GM23338 (cell line): ENCODE measurements at regions not wholly inside any gene's neighbourhood (a gene's known extent, or its start where the extent isn't known, plus 50 kb on each side); places are given as distances from the start of the nearest gene placed in this dataset.

Experiments used
- ATAC-seq: fragments of 200-7000 bp; cut with Tn5 transposase; 3 replicates; pipeline ENCODE4 v1.9.1; 2020
- DNase-seq: peaks from one replicate; pipeline ENCODE4 v3.0.0-alpha.2; 2015; ENCODE audit warnings: low spot score
- H2AFZ ChIP-seq: fragments of 200-600 bp; sonication (generic); 2 replicates; pipeline ENCODE4 v1.8.0; 2016; ENCODE audit warnings: antibody characterized with exemption, mild to moderate bottlenecking, moderate library complexity
- H3F3A ChIP-seq: fragments of 200-600 bp; sonication (generic); replicated peaks from 2 replicates; pipeline ENCODE4 v1.8.0; 2017; ENCODE audit warnings: antibody characterized with exemption, mixed run types, low read depth
- H3K27ac ChIP-seq: fragments of 200-600 bp; sonication (generic); 2 replicates; pipeline ENCODE4 v1.6.1; 2016; ENCODE audit warnings: low read depth
- H3K27me3 ChIP-seq: fragments of 200-600 bp; sonication (generic); 2 replicates; pipeline ENCODE4 v1.8.0; 2016; ENCODE audit warnings: mild to moderate bottlenecking, mixed run types, moderate library complexity; ENCODE audit not compliant: insufficient read depth
- H3K36me3 ChIP-seq: fragments of 200-600 bp; sonication (generic); 2 replicates; pipeline ENCODE4 v1.8.0; 2016; ENCODE audit warnings: mild to moderate bottlenecking; ENCODE audit not compliant: insufficient read depth
- H3K4me1 ChIP-seq: fragments of 200-600 bp; sonication (generic); 2 replicates; pipeline ENCODE4 v1.8.0; 2016; ENCODE audit warnings: mild to moderate bottlenecking, moderate library complexity; ENCODE audit not compliant: insufficient read depth
- H3K4me2 ChIP-seq: fragments of 200-600 bp; sonication (generic); 2 replicates; pipeline ENCODE4 v1.7.1; 2017; ENCODE audit warnings: mixed run types
- H3K4me3 ChIP-seq: fragments of 200-600 bp; sonication (generic); 2 replicates; pipeline ENCODE4 v1.6.1; 2016; ENCODE audit warnings: mixed run types
- H3K79me2 ChIP-seq: fragments of 200-600 bp; sonication (generic); replicated peaks from 2 replicates; pipeline ENCODE4 v1.8.0; 2017; ENCODE audit warnings: mild to moderate bottlenecking; ENCODE audit not compliant: insufficient read depth
- H3K9me2 ChIP-seq: fragments of 200-600 bp; sonication (generic); 2 replicates; pipeline ENCODE4 v1.8.0; 2017; ENCODE audit not compliant: insufficient read depth
- H4K20me1 ChIP-seq: fragments of 200-600 bp; sonication (generic); replicated peaks from 2 replicates; pipeline ENCODE4 v1.8.0; 2017; ENCODE audit warnings: mild to moderate bottlenecking; ENCODE audit not compliant: insufficient read depth
- H3K27ac Mint-ChIP-seq: 2 replicates; pipeline ENCODE4 v1.8.0; 2020; ENCODE audit warnings: inconsistent platforms, mild to moderate bottlenecking, moderate library complexity, mixed read lengths
- H3K27me3 Mint-ChIP-seq: 3 replicates; pipeline ENCODE4 v1.8.0; 2022; ENCODE audit warnings: low read depth, mild to moderate bottlenecking, moderate library complexity, mixed read lengths, inconsistent platforms; ENCODE audit not compliant: insufficient read depth, poor library complexity
- H3K36me3 Mint-ChIP-seq: 3 replicates; pipeline ENCODE4 v1.8.0; 2021; ENCODE audit warnings: low read depth, mild to moderate bottlenecking, inconsistent platforms, moderate library complexity, mixed read lengths
- H3K4me1 Mint-ChIP-seq: 3 replicates; pipeline ENCODE4 v1.8.0; 2020; ENCODE audit warnings: mild to moderate bottlenecking, inconsistent platforms, mixed read lengths
- H3K4me3 Mint-ChIP-seq: 3 replicates; pipeline ENCODE4 v1.8.0; 2021; ENCODE audit warnings: moderate library complexity, mild to moderate bottlenecking, inconsistent platforms, mixed read lengths
- H3K9me3 Mint-ChIP-seq: 3 replicates; pipeline ENCODE4 v1.8.0; 2020; ENCODE audit warnings: moderate library complexity, mild to moderate bottlenecking, inconsistent platforms, mixed read lengths
- CREB1 ChIP-seq: fragments of 250-450 bp; sonication (Bioruptor Pico); IDR thresholded peaks from 2 replicates; pipeline ENCODE4 v1.5.0; 2020; ENCODE audit warnings: low read depth, mild to moderate bottlenecking, moderate library complexity
- EZH2 ChIP-seq: fragments of 200-600 bp; sonication (generic); IDR thresholded peaks from one replicate; pipeline ENCODE4 v1.8.0; 2017; ENCODE audit warnings: antibody characterized with exemption, mild to moderate bottlenecking, low read depth; ENCODE audit not compliant: unreplicated experiment
- EZH2phosphoT487 ChIP-seq: fragments of 200-600 bp; sonication (generic); IDR thresholded peaks from one replicate; pipeline ENCODE4 v1.8.1; 2018; ENCODE audit warnings: antibody characterized with exemption; ENCODE audit not compliant: unreplicated experiment
- JUNB ChIP-seq: IDR thresholded peaks from one replicate; pipeline ENCODE4 v1.6.1; 2016; ENCODE audit warnings: antibody characterized with exemption; ENCODE audit not compliant: unreplicated experiment
- NANOG ChIP-seq: IDR thresholded peaks from 2 replicates; pipeline ENCODE4 v1.6.1; 2016; ENCODE audit warnings: antibody characterized with exemption, borderline replicate concordance
- POLR2AphosphoS5 ChIP-seq: IDR thresholded peaks from 2 replicates; pipeline ENCODE4 v1.6.1; 2016; ENCODE audit warnings: antibody characterized with exemption, low read depth
- STAT1 ChIP-seq: IDR thresholded peaks from one replicate; pipeline ENCODE4 v1.6.1; 2016; ENCODE audit warnings: antibody characterized with exemption; ENCODE audit not compliant: unreplicated experiment
- ZNF114 ChIP-seq: fragments of 250-450 bp; sonication (Bioruptor Pico); IDR thresholded peaks from 2 replicates; pipeline ENCODE4 v1.5.0; 2020; ENCODE audit warnings: mild to moderate bottlenecking, moderate library complexity
- ZNF331 ChIP-seq: fragments of 250-450 bp; sonication (Bioruptor Pico); IDR thresholded peaks from 2 replicates; pipeline ENCODE4 v1.5.0; 2020; ENCODE audit warnings: low read depth, mild to moderate bottlenecking, moderate library complexity
- TF ChIP-seq, protein P1 (sequence below), 2 experiments: fragments of 200-600 bp in 1 of 2; sonication (generic) in 1 of 2; conservative IDR thresholded peaks; 2 replicates each; pipeline versions ENCODE4 v1.5.1 to v1.6.1; 2016 to 2017; ENCODE audit warnings: antibody characterized with exemption in 2 of 2, low read depth in 2 of 2, mild to moderate bottlenecking in 2 of 2, moderate library complexity in 1 of 2
- TF ChIP-seq, protein P2 (sequence below): IDR thresholded peaks from 2 replicates; pipeline ENCODE4 v1.6.1; 2016; ENCODE audit warnings: antibody characterized with exemption
- TF ChIP-seq, protein P3 (sequence below): fragments of 250-450 bp; sonication (Bioruptor Pico); IDR thresholded peaks from 2 replicates; pipeline ENCODE4 v1.5.0; 2020; ENCODE audit warnings: mild to moderate bottlenecking, moderate library complexity
- TF ChIP-seq, protein P4 (sequence below): IDR thresholded peaks from one replicate; pipeline ENCODE4 v1.6.1; 2018; ENCODE audit warnings: antibody characterized with exemption; ENCODE audit not compliant: unreplicated experiment

DNA sequence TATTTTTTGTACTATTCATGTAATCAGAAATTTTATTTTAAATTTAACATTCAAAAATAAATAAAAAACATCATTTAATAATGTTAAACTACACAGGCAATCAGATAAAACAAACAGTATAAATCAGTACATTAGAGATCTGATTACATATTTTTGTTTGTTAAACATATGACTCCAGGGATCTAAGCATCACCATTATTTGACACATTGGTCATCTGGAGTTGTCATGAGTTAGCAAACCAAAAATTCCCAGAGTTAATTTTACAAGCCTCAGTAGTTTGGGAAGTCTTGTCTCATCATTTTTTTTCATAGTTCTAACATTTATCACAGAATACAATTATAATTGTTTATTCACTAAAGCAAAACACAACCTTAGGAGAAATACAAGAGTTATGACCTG is 770.8 kb upstream of the SLITRK6 start:
- ATAC-seq (no peak), DNase-seq (no peak)
- H4K20me1 ChIP-seq: no peaks in the 10 kb centered on the region
- no peaks in the 10 kb centered on the region for H3K27me3 ChIP-seq
- no peak overlapping the region for H2AFZ ChIP-seq
- no peaks in the 10 kb centered on the region for H3K79me2 ChIP-seq
- no peaks in the 10 kb centered on the region for H3K9me2 ChIP-seq
- Mint-ChIP-seq H3K27ac (no peak overlapping the region), H3K4me3 (no peak overlapping the region), H3K36me3 (no peaks in the 10 kb centered on the region), H3K9me3 (no peaks in the 10 kb centered on the region), H3K27me3 (no peaks in the 10 kb centered on the region), H3K4me1 (no peaks in the 10 kb centered on the region)
- no peak overlapping the region for H3K27ac ChIP-seq
- no peaks in the 10 kb centered on the region for H3F3A ChIP-seq
- H3K36me3 ChIP-seq: no peaks in the 10 kb centered on the region
- TF ChIP-seq POLR2AphosphoS5 (no peak), EZH2 (no peak), STAT1 (no peak), NANOG (no peak), ZNF331 (CRISPR knock-in tag) (no peak), ZNF114 (CRISPR knock-in tag) (no peak), EZH2phosphoT487 (no peak), JUNB (no peak), CREB1 (CRISPR knock-in tag) (no peak)
- TF ChIP-seq, protein P1, sequence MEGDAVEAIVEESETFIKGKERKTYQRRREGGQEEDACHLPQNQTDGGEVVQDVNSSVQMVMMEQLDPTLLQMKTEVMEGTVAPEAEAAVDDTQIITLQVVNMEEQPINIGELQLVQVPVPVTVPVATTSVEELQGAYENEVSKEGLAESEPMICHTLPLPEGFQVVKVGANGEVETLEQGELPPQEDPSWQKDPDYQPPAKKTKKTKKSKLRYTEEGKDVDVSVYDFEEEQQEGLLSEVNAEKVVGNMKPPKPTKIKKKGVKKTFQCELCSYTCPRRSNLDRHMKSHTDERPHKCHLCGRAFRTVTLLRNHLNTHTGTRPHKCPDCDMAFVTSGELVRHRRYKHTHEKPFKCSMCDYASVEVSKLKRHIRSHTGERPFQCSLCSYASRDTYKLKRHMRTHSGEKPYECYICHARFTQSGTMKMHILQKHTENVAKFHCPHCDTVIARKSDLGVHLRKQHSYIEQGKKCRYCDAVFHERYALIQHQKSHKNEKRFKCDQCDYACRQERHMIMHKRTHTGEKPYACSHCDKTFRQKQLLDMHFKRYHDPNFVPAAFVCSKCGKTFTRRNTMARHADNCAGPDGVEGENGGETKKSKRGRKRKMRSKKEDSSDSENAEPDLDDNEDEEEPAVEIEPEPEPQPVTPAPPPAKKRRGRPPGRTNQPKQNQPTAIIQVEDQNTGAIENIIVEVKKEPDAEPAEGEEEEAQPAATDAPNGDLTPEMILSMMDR (conservative IDR thresholded peaks at IDR 0.05; ENCODE audit: low read depth in 2 of 2): no peak
- TF ChIP-seq, protein P2, sequence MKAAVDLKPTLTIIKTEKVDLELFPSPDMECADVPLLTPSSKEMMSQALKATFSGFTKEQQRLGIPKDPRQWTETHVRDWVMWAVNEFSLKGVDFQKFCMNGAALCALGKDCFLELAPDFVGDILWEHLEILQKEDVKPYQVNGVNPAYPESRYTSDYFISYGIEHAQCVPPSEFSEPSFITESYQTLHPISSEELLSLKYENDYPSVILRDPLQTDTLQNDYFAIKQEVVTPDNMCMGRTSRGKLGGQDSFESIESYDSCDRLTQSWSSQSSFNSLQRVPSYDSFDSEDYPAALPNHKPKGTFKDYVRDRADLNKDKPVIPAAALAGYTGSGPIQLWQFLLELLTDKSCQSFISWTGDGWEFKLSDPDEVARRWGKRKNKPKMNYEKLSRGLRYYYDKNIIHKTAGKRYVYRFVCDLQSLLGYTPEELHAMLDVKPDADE: no peak
- TF ChIP-seq, protein P3, sequence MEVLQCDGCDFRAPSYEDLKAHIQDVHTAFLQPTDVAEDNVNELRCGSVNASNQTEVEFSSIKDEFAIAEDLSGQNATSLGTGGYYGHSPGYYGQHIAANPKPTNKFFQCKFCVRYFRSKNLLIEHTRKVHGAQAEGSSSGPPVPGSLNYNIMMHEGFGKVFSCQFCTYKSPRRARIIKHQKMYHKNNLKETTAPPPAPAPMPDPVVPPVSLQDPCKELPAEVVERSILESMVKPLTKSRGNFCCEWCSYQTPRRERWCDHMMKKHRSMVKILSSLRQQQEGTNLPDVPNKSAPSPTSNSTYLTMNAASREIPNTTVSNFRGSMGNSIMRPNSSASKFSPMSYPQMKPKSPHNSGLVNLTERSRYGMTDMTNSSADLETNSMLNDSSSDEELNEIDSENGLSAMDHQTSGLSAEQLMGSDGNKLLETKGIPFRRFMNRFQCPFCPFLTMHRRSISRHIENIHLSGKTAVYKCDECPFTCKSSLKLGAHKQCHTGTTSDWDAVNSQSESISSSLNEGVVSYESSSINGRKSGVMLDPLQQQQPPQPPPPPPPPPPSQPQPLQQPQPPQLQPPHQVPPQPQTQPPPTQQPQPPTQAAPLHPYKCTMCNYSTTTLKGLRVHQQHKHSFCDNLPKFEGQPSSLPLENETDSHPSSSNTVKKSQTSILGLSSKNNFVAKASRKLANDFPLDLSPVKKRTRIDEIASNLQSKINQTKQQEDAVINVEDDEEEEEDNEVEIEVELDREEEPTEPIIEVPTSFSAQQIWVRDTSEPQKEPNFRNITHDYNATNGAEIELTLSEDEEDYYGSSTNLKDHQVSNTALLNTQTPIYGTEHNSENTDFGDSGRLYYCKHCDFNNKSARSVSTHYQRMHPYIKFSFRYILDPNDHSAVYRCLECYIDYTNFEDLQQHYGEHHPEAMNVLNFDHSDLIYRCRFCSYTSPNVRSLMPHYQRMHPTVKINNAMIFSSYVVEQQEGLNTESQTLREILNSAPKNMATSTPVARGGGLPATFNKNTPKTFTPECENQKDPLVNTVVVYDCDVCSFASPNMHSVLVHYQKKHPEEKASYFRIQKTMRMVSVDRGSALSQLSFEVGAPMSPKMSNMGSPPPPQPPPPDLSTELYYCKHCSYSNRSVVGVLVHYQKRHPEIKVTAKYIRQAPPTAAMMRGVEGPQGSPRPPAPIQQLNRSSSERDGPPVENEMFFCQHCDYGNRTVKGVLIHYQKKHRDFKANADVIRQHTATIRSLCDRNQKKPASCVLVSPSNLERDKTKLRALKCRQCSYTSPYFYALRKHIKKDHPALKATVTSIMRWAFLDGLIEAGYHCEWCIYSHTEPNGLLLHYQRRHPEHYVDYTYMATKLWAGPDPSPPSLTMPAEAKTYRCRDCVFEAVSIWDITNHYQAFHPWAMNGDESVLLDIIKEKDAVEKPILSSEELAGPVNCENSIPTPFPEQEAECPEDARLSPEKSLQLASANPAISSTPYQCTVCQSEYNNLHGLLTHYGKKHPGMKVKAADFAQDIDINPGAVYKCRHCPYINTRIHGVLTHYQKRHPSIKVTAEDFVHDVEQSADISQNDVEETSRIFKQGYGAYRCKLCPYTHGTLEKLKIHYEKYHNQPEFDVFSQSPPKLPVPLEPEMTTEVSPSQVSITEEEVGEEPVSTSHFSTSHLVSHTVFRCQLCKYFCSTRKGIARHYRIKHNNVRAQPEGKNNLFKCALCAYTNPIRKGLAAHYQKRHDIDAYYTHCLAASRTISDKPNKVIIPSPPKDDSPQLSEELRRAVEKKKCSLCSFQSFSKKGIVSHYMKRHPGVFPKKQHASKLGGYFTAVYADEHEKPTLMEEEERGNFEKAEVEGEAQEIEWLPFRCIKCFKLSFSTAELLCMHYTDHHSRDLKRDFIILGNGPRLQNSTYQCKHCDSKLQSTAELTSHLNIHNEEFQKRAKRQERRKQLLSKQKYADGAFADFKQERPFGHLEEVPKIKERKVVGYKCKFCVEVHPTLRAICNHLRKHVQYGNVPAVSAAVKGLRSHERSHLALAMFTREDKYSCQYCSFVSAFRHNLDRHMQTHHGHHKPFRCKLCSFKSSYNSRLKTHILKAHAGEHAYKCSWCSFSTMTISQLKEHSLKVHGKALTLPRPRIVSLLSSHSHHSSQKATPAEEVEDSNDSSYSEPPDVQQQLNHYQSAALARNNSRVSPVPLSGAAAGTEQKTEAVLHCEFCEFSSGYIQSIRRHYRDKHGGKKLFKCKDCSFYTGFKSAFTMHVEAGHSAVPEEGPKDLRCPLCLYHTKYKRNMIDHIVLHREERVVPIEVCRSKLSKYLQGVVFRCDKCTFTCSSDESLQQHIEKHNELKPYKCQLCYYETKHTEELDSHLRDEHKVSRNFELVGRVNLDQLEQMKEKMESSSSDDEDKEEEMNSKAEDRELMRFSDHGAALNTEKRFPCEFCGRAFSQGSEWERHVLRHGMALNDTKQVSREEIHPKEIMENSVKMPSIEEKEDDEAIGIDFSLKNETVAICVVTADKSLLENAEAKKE: no peak
- TF ChIP-seq, protein P4, sequence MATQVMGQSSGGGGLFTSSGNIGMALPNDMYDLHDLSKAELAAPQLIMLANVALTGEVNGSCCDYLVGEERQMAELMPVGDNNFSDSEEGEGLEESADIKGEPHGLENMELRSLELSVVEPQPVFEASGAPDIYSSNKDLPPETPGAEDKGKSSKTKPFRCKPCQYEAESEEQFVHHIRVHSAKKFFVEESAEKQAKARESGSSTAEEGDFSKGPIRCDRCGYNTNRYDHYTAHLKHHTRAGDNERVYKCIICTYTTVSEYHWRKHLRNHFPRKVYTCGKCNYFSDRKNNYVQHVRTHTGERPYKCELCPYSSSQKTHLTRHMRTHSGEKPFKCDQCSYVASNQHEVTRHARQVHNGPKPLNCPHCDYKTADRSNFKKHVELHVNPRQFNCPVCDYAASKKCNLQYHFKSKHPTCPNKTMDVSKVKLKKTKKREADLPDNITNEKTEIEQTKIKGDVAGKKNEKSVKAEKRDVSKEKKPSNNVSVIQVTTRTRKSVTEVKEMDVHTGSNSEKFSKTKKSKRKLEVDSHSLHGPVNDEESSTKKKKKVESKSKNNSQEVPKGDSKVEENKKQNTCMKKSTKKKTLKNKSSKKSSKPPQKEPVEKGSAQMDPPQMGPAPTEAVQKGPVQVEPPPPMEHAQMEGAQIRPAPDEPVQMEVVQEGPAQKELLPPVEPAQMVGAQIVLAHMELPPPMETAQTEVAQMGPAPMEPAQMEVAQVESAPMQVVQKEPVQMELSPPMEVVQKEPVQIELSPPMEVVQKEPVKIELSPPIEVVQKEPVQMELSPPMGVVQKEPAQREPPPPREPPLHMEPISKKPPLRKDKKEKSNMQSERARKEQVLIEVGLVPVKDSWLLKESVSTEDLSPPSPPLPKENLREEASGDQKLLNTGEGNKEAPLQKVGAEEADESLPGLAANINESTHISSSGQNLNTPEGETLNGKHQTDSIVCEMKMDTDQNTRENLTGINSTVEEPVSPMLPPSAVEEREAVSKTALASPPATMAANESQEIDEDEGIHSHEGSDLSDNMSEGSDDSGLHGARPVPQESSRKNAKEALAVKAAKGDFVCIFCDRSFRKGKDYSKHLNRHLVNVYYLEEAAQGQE: no peak
- no peaks in the 10 kb centered on the region for H3K4me1 ChIP-seq
- no peak overlapping the region for H3K4me2 ChIP-seq
- H3K4me3 ChIP-seq: no peak overlapping the region
